Kidney (tissue), 13 donors: ENCODE measurements at regions not wholly inside any gene's neighbourhood (a gene's known extent, or its start where the extent isn't known, plus 50 kb on each side); places are given as distances from the start of the nearest gene placed in this dataset.

Experiments
- DNase-seq, 5 donors: peaks; one replicate each; pipeline ENCODE4 v3.0.0-alpha.2; 2013 to 2020
- FAIRE-seq: peaks from 2 replicates; lab custom pipeline; 2012; peaks lifted over from hg19 to GRCh38; lab: Jason Lieb, UNC
- H3K27ac ChIP-seq, 2 donors: one replicate each; pipeline ENCODE4 v1.7.0; 2013; ENCODE audit warnings: low read depth in 2 of 2, low read length in 2 of 2, inconsistent platforms in 1 of 2
- H3K27me3 ChIP-seq: one replicate; pipeline ENCODE4 v1.7.1; 2013; ENCODE audit warnings: low read length, inconsistent platforms; ENCODE audit not compliant: control insufficient read depth, insufficient read depth
- H3K36me3 ChIP-seq, 3 donors: one replicate each; pipeline versions ENCODE4 v1.7.0 to v1.7.1; 2013; ENCODE audit warnings: low read length in 3 of 3, control low read depth in 1 of 3, inconsistent platforms in 1 of 3; ENCODE audit not compliant: insufficient read depth in 3 of 3, control insufficient read depth in 2 of 3
- H3K4me1 ChIP-seq, 3 donors: one replicate each; pipeline versions ENCODE4 v1.7.0 to v1.7.1; 2013; ENCODE audit warnings: low read length in 3 of 3, inconsistent platforms in 1 of 3, low read depth in 1 of 3; ENCODE audit not compliant: control insufficient read depth in 2 of 3, insufficient read depth in 2 of 3
- H3K4me3 ChIP-seq, 3 donors: one replicate each; pipeline versions ENCODE4 v1.7.0 to v1.8.1; 2013; ENCODE audit warnings: low read length in 3 of 3, control low read depth in 1 of 3, inconsistent platforms in 1 of 3
- H3K9ac ChIP-seq, 3 donors: one replicate each; pipeline versions ENCODE4 v1.7.0 to v1.7.1; 2013; ENCODE audit warnings: low read length in 3 of 3, control low read depth in 1 of 3, inconsistent platforms in 1 of 3
- H3K9me3 ChIP-seq, 3 donors: one replicate each; pipeline versions ENCODE4 v1.7.0 to v1.7.1; 2013; ENCODE audit warnings: low read length in 3 of 3, control low read depth in 1 of 3, inconsistent platforms in 1 of 3; ENCODE audit not compliant: control insufficient read depth in 2 of 3, insufficient read depth in 1 of 3
- intact Hi-C: fragments of 100-400 bp; cut with DNase I; formaldehyde crosslinking; loops from one replicate; pipeline ENCODE4 v1.11.1; 2022
- TF ChIP-seq, protein P1 (sequence below): IDR thresholded peaks from 3 replicates; pipeline ENCODE4 v1.5.1; 2012; ENCODE audit warnings: mild to moderate bottlenecking, moderate library complexity, borderline replicate concordance; ENCODE audit not compliant: insufficient read depth; ENCODE audit errors: extremely low read depth
- donor health status: control.
- donor health status: control.
- donor health status: control.
- donor health status: control.
- donor health status: control.
- donor health status: DM: yes; HTN: yes; CAD: no.
- donor health status: Normal renal cell carcinoma (clear cell type).

DNA sequence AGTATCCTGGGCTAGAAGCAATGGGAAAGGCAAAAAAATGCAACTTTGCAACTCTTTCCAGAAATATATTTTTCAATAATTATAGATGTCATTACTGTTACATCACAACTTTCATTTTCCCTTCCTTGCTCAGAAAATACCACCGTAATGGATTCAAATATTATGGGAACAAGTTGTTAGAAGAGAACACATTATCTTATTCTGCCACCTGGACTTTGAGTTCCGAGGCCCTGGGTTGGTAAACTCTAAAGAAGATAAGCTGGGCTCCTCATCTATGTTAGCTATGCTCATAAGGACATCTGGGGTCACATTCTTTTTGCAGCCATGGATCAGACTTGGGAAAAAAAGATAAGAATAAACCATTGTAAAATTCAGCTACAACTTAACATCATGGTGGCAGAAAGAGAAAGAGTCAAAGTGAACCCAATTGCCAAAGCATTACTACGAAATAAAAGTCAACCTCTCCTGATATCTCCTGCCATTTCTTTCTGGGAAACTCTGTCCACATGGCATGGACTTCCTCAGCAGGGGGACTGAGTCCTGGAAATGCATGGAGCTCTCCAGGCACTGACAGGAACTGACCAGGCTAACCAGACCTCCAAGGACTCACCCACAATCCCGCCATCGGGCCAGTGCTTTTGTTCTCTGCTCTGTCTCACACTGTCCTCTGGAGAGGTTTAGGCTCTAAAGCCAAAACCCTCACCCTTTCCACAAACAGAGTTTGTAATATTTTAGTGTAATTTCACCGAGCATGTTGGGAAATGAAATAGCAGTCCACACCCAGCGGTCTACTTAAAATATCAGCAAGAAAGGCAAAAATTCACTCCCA lies 499.1 kb upstream of the RUNX1 start:
- H3K27ac ChIP-seq, result no peak overlapping the region
- H3K27me3 ChIP-seq, result no peaks in the 10 kb centered on the region
- intact Hi-C loops, result no loop called here
- FAIRE-seq, result no peak
- no peak overlapping the region for H3K4me3 ChIP-seq
- no peaks in the 10 kb centered on the region for H3K4me1 ChIP-seq
- no peaks in the 10 kb centered on the region for H3K9me3 ChIP-seq
- no peaks in the 10 kb centered on the region for H3K36me3 ChIP-seq
- TF ChIP-seq, protein P1, sequence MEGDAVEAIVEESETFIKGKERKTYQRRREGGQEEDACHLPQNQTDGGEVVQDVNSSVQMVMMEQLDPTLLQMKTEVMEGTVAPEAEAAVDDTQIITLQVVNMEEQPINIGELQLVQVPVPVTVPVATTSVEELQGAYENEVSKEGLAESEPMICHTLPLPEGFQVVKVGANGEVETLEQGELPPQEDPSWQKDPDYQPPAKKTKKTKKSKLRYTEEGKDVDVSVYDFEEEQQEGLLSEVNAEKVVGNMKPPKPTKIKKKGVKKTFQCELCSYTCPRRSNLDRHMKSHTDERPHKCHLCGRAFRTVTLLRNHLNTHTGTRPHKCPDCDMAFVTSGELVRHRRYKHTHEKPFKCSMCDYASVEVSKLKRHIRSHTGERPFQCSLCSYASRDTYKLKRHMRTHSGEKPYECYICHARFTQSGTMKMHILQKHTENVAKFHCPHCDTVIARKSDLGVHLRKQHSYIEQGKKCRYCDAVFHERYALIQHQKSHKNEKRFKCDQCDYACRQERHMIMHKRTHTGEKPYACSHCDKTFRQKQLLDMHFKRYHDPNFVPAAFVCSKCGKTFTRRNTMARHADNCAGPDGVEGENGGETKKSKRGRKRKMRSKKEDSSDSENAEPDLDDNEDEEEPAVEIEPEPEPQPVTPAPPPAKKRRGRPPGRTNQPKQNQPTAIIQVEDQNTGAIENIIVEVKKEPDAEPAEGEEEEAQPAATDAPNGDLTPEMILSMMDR, result no peak
- no peak for DNase-seq
- no peak overlapping the region for H3K9ac ChIP-seq

DNA sequence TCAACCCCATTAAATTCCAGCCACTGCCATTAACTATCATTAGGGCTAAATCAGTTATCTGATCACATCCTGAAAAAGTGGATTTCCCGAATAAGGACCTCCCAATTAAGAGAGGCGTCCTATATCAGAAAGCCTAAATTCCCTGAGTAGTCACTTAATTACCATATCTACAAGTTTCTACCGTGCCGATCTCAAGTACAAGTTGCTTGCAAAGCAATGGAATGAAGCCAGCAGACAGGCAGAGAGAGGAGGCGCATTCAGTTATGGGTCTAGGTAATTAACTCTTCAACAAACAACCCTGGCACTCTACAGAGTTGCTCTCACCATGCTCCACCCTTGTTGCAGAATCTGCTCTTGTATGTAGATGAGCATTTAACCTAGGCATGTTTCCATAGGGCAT lies 494.6 kb upstream of the RUNX1 start:
- TF ChIP-seq, protein P1, result no peak
- Histone ChIP-seq H3K4me1 (no peaks in the 10 kb centered on the region), H3K4me3 (no peak overlapping the region), H3K9me3 (no peaks in the 10 kb centered on the region), H3K27me3 (no peaks in the 10 kb centered on the region), H3K27ac (no peak overlapping the region), H3K36me3 (no peaks in the 10 kb centered on the region), H3K9ac (no peak overlapping the region)
- FAIRE-seq (no peak), DNase-seq (no peak)
- intact Hi-C loops, result no loop called here

DNA sequence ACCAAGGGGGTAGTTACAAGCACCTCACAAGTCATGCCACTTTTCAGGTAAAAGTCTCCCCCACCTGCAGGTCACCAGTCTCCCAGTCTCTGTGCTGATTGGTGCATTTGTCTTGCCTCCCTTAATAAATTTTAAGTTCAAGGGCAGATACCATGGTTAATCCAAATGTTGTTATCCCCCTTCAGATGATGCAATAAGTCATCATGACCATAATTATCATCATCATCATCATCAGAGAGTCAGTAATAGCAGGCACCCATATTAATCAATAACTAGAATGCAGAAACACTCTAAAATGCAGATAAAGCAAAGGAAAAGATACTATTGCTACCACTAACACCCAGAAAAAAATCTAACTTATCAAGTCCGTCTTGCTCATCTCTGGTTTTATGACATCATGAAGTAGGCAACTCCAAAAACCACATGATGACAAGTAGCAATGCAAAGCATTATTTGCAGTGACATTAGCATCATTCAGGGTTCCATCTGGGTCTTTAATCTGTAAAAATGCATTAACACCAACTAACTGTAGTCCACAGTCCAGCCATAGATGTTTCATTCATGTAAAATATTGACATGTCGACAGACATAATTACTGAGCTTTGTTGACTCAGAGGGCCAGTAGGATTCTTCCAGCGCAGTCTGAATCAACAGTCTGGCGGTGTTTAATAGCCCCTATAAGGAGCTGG lies 492.0 kb upstream of the RUNX1 start:
- intact Hi-C loops, result no loop called here
- DNase-seq, result no peak
- H3K9me3 ChIP-seq, result no peaks in the 10 kb centered on the region
- FAIRE-seq, result no peak
- no peak overlapping the region for H3K4me3 ChIP-seq
- H3K9ac ChIP-seq, result no peak overlapping the region
- TF ChIP-seq, protein P1, result no peak
- no peaks in the 10 kb centered on the region for H3K4me1 ChIP-seq
- no peak overlapping the region for H3K27ac ChIP-seq
- no peaks in the 10 kb centered on the region for H3K36me3 ChIP-seq
- no peaks in the 10 kb centered on the region for H3K27me3 ChIP-seq
